MCF 10A (cell line): ENCODE measurements at regions not wholly inside any gene's neighbourhood (a gene's known extent, or its start where the extent isn't known, plus 50 kb on each side); places are given as distances from the start of the nearest gene placed in this dataset.

Source experiments
- BruUV-seq: library from RNA; stranded (reverse); fragments of 400-500 nt; replicated peaks from 2 replicates; lab custom pipeline; 2021; lab: Mats Ljungman, UMichigan
- CTCF ChIA-PET: fragments of 300-600 bp; sonication (Branson Sonifier 250); formaldehyde crosslinking; extraction: SDS; loops from one replicate; lab custom pipeline; 2021; ENCODE audit warnings: antibody characterized with exemption, inconsistent platforms; lab: Yijun Ruan, JAX
- POLR2A ChIA-PET: fragments of 300-600, 350-650 bp; sonication (Branson Sonifier 250); formaldehyde crosslinking; extraction: SDS; loops from one replicate; lab custom pipeline; 2020; ENCODE audit warnings: antibody characterized with exemption, inconsistent platforms; lab: Yijun Ruan, JAX
- DNase-seq: peaks from one replicate; pipeline ENCODE4 v3.0.0-alpha.2; 2018; ENCODE audit not compliant: unreplicated experiment
- H3K27ac Mint-ChIP-seq: one replicate; pipeline ENCODE4 v1.8.0; 2022; ENCODE audit warnings: mild to moderate bottlenecking, low read depth, mixed read lengths; ENCODE audit not compliant: unreplicated experiment
- H3K27me3 Mint-ChIP-seq: one replicate; pipeline ENCODE4 v1.8.0; 2022; ENCODE audit warnings: mixed read lengths; ENCODE audit not compliant: insufficient read depth, unreplicated experiment
- H3K36me3 Mint-ChIP-seq: one replicate; pipeline ENCODE4 v1.8.0; 2022; ENCODE audit warnings: mild to moderate bottlenecking, moderate library complexity, mixed read lengths; ENCODE audit not compliant: insufficient read depth, unreplicated experiment
- H3K4me1 Mint-ChIP-seq: one replicate; pipeline ENCODE4 v1.8.0; 2022; ENCODE audit warnings: mixed read lengths; ENCODE audit not compliant: insufficient read depth, unreplicated experiment
- H3K4me3 Mint-ChIP-seq: one replicate; pipeline ENCODE4 v1.8.0; 2022; ENCODE audit warnings: mild to moderate bottlenecking, moderate library complexity, mixed read lengths; ENCODE audit not compliant: unreplicated experiment
- H3K9me3 Mint-ChIP-seq: one replicate; pipeline ENCODE4 v1.8.0; 2022; ENCODE audit warnings: mixed read lengths; ENCODE audit not compliant: unreplicated experiment
- intact Hi-C: fragments of 100-400 bp; cut with micrococcal nuclease; formaldehyde crosslinking; loops from 2 replicates; pipeline ENCODE4 v1.14.1; 2022
- TF ChIP-seq, protein P1 (sequence below): fragments of 200-600 bp; IDR thresholded peaks from one replicate; pipeline ENCODE4 v1.8.0; 2022; ENCODE audit warnings: antibody characterized with exemption, mild to moderate bottlenecking; ENCODE audit not compliant: unreplicated experiment

GRCh38 chr13:79900356-79900755 lies 419.4 kb downstream of the NDFIP2 start:
- POLR2A ChIA-PET: no interaction called here

GRCh38 chr13:79898996-79899395 lies 418.0 kb downstream of the NDFIP2 start:
- no peak overlapping the region for H3K4me3 Mint-ChIP-seq
- CTCF ChIA-PET: interaction anchor here (0.5 to 1.3 kb wide), 4 partner anchors 17 to 351 kb away, joined by 3 to 5 read pairs (median 4); no protein-coding TSS in a partner anchor
- no peaks in the 10 kb centered on the region for H3K36me3 Mint-ChIP-seq
- intact Hi-C loops: no loop called here
- no peaks in the 10 kb centered on the region for H3K4me1 Mint-ChIP-seq
- no peaks in the 10 kb centered on the region for H3K9me3 Mint-ChIP-seq
- BruUV-seq: no TSS peak
- DNase-seq: no peak
- TF ChIP-seq, protein P1, sequence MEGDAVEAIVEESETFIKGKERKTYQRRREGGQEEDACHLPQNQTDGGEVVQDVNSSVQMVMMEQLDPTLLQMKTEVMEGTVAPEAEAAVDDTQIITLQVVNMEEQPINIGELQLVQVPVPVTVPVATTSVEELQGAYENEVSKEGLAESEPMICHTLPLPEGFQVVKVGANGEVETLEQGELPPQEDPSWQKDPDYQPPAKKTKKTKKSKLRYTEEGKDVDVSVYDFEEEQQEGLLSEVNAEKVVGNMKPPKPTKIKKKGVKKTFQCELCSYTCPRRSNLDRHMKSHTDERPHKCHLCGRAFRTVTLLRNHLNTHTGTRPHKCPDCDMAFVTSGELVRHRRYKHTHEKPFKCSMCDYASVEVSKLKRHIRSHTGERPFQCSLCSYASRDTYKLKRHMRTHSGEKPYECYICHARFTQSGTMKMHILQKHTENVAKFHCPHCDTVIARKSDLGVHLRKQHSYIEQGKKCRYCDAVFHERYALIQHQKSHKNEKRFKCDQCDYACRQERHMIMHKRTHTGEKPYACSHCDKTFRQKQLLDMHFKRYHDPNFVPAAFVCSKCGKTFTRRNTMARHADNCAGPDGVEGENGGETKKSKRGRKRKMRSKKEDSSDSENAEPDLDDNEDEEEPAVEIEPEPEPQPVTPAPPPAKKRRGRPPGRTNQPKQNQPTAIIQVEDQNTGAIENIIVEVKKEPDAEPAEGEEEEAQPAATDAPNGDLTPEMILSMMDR: no peak
- no peak overlapping the region for H3K27ac Mint-ChIP-seq
- H3K27me3 Mint-ChIP-seq: no peaks in the 10 kb centered on the region
- POLR2A ChIA-PET: no interaction called here

More at GRCh38 chr13:79900356-79900755, 419.4 kb downstream of the NDFIP2 start:
- BruUV-seq: no TSS peak
- Mint-ChIP-seq H3K4me3 (no peak overlapping the region), H3K36me3 (no peaks in the 10 kb centered on the region), H3K27ac (no peak overlapping the region), H3K9me3 (no peaks in the 10 kb centered on the region), H3K4me1 (no peaks in the 10 kb centered on the region), H3K27me3 (no peaks in the 10 kb centered on the region)
- intact Hi-C loops: no loop called here
- TF ChIP-seq, protein P1: no peak
- CTCF ChIA-PET: interaction anchor here (0.6 to 1.0 kb wide), 2 partner anchors 14 to 269 kb away, joined by 3 read pairs; no protein-coding TSS in a partner anchor
- DNase-seq: no peak

DNA sequence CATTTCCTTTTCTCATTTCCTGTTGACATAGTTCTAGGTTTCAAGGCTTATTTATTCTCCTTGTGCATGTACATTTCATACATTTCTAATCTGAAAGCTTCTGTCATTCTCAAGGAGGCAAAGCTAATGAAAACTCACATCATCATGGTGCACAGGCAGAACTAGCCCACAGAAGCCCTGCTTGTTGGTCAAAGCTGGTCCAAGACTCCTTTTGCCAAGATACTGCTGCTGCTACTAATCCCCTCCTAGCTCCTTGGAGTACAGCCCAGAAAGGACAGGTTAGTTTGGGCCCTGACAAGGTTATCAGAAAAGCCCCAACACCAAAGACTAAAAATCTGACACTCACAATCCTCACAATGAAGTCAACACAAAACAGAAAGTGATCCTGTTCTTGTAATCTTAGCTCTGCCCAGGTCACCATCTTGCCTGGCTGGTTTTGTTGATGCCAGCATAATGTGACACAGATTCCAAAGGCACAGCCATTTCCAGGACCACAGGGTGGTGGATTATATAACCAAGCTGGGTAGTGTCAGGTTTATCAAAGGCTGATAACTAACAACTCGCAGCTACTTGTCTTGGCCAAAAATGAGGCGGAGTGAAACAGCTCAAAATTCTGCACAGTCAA lies 417.4 kb downstream of the NDFIP2 start:
- Mint-ChIP-seq H3K4me3 (no peak overlapping the region), H3K4me1 (no peaks in the 10 kb centered on the region), H3K27ac (no peak overlapping the region), H3K36me3 (no peaks in the 10 kb centered on the region), H3K9me3 (no peaks in the 10 kb centered on the region), H3K27me3 (no peaks in the 10 kb centered on the region)
- BruUV-seq: no TSS peak
- CTCF ChIA-PET: interaction anchor here (0.5 to 1.3 kb wide), 3 partner anchors 39 to 267 kb away, joined by 4 to 5 read pairs (median 4); no protein-coding TSS in a partner anchor
- DNase-seq: no peak
- POLR2A ChIA-PET: no interaction called here
- TF ChIP-seq, protein P1: no peak
- intact Hi-C loops: no loop called here

DNA sequence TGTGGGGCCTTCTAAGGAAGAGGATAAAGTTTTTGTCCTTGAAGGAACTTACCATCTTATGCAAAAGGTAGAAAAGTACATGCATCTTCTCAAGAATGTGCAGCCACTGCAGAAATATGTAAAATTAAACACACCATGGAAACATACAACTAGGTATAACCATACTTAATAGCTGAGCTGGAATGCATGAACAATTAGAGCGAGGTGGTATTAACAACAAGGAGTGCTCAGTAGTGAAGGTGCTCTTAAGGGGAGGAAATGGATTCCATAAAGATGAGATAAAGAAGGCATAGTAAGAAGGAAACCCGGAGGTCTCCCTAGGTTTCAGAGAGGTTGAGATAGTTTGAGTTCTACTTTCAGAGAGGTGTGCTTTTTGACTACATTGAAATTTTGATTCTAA lies 415.9 kb downstream of the NDFIP2 start:
- no peak for DNase-seq
- Mint-ChIP-seq H3K4me3 (no peak overlapping the region), H3K36me3 (no peaks in the 10 kb centered on the region), H3K9me3 (no peaks in the 10 kb centered on the region), H3K4me1 (no peaks in the 10 kb centered on the region), H3K27me3 (no peaks in the 10 kb centered on the region), H3K27ac (no peak overlapping the region)
- ChIA-PET POLR2A (no interaction called here), CTCF (no interaction called here)
- BruUV-seq: no TSS peak
- TF ChIP-seq, protein P1: no peak
- intact Hi-C loops: no loop called here
